ENCODE measurements at regions not wholly inside any gene's neighbourhood (a gene's known extent, or its start where the extent isn't known, plus 50 kb on each side); places are given as distances from the start of the nearest gene placed in this dataset.

- no peaks in the 10 kb centered on the region for H3K79me2 ChIP-seq (ENCODE audit: insufficient read depth, low read length)
- H3K9me3 ChIP-seq (ENCODE audit: insufficient read depth, low read depth, low read length) = no peaks in the 10 kb centered on the region
- H3K4me2 ChIP-seq (ENCODE audit: low read depth, low read length, poor library complexity, severe bottlenecking) = no peak overlapping the region
- H3K9me2 ChIP-seq (replicated peaks; ENCODE audit: low read depth, low read length) = no peaks in the 10 kb centered on the region
- H3K9ac ChIP-seq (ENCODE audit: low read depth, low read length, poor library complexity, severe bottlenecking) = no peak overlapping the region
- no peak overlapping the region for H3K4me3 ChIP-seq (ENCODE audit: low read length, poor library complexity, severe bottlenecking)
- H3F3A ChIP-seq (ENCODE audit: low read depth) = no peaks in the 10 kb centered on the region
- TF ChIP-seq EZH2phosphoT487 (IDR thresholded peaks at IDR 0.05; ENCODE audit: borderline replicate concordance) = no peak
- TF ChIP-seq, protein P1, sequence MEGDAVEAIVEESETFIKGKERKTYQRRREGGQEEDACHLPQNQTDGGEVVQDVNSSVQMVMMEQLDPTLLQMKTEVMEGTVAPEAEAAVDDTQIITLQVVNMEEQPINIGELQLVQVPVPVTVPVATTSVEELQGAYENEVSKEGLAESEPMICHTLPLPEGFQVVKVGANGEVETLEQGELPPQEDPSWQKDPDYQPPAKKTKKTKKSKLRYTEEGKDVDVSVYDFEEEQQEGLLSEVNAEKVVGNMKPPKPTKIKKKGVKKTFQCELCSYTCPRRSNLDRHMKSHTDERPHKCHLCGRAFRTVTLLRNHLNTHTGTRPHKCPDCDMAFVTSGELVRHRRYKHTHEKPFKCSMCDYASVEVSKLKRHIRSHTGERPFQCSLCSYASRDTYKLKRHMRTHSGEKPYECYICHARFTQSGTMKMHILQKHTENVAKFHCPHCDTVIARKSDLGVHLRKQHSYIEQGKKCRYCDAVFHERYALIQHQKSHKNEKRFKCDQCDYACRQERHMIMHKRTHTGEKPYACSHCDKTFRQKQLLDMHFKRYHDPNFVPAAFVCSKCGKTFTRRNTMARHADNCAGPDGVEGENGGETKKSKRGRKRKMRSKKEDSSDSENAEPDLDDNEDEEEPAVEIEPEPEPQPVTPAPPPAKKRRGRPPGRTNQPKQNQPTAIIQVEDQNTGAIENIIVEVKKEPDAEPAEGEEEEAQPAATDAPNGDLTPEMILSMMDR (conservative IDR thresholded peaks at IDR 0.05; ENCODE audit: low read length) = no peak
- no peaks in the 10 kb centered on the region for H3K4me1 ChIP-seq (ENCODE audit: insufficient read depth, low read length, poor library complexity, severe bottlenecking)
- no peaks in the 10 kb centered on the region for H3K27me3 ChIP-seq (ENCODE audit: insufficient read depth, low read length, poor library complexity, severe bottlenecking)
- H4K20me1 ChIP-seq (ENCODE audit: insufficient read depth, low read length, poor library complexity, severe bottlenecking) = no peaks in the 10 kb centered on the region
- H2AFZ ChIP-seq (ENCODE audit: low read length) = no peak overlapping the region
- no peaks in the 10 kb centered on the region for H3K36me3 ChIP-seq (ENCODE audit: insufficient read depth, low read length)
Observed at GRCh38 chr7:38060116-38060515, 117.9 kb upstream of the STARD3NL start.

DNA sequence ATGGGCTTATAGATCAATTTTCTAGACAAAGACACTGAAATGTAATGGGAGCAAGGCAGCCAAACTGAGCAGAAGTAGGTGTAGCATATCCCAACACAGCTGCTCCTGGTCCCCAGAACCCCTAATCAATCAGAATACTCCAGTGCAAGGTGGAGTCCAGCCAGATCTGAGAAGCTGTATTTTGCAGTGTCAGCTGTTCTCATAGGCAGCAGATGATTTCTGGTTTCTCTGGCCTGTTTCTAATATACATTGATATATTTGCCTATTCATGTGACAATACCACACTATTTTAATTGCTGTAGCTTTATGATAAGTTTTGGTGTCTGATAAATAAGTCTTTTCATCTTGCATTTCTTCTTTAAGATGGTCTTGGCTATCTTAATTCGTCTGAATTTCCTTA lies 117.4 kb upstream of the STARD3NL start:
- Histone ChIP-seq H3K36me3 (ENCODE audit: insufficient read depth, low read length) (no peaks in the 10 kb centered on the region), H3K79me2 (ENCODE audit: insufficient read depth, low read length) (no peaks in the 10 kb centered on the region), H4K20me1 (ENCODE audit: insufficient read depth, low read length, poor library complexity, severe bottlenecking) (no peaks in the 10 kb centered on the region), H3K27me3 (ENCODE audit: insufficient read depth, low read length, poor library complexity, severe bottlenecking) (no peaks in the 10 kb centered on the region), H3K4me1 (ENCODE audit: insufficient read depth, low read length, poor library complexity, severe bottlenecking) (no peaks in the 10 kb centered on the region), H3K4me2 (ENCODE audit: low read depth, low read length, poor library complexity, severe bottlenecking) (no peak overlapping the region), H3K4me3 (ENCODE audit: low read length, poor library complexity, severe bottlenecking) (no peak overlapping the region), H3F3A (ENCODE audit: low read depth) (no peaks in the 10 kb centered on the region), H3K9me2 (replicated peaks; ENCODE audit: low read depth, low read length) (no peaks in the 10 kb centered on the region), H2AFZ (ENCODE audit: low read length) (no peak overlapping the region), H3K9ac (ENCODE audit: low read depth, low read length, poor library complexity, severe bottlenecking) (no peak overlapping the region), H3K9me3 (ENCODE audit: insufficient read depth, low read depth, low read length) (no peaks in the 10 kb centered on the region)
- TF ChIP-seq, protein P1 (conservative IDR thresholded peaks at IDR 0.05; ENCODE audit: low read length) = no peak
- no peak for TF ChIP-seq EZH2phosphoT487 (IDR thresholded peaks at IDR 0.05; ENCODE audit: borderline replicate concordance)

GRCh38 chr7:38066391-38066790 lies 111.7 kb upstream of the STARD3NL start:
- TF ChIP-seq EZH2phosphoT487 (IDR thresholded peaks at IDR 0.05; ENCODE audit: borderline replicate concordance) = no peak
- TF ChIP-seq, protein P1 (conservative IDR thresholded peaks at IDR 0.05; ENCODE audit: low read length) = no peak
- H3K27me3 ChIP-seq (ENCODE audit: insufficient read depth, low read length, poor library complexity, severe bottlenecking) = no peaks in the 10 kb centered on the region
- no peak overlapping the region for H3K4me2 ChIP-seq (ENCODE audit: low read depth, low read length, poor library complexity, severe bottlenecking)
- no peaks in the 10 kb centered on the region for H3K4me1 ChIP-seq (ENCODE audit: insufficient read depth, low read length, poor library complexity, severe bottlenecking)
- H3K9me3 ChIP-seq (ENCODE audit: insufficient read depth, low read depth, low read length) = no peaks in the 10 kb centered on the region
- no peaks in the 10 kb centered on the region for H3K36me3 ChIP-seq (ENCODE audit: insufficient read depth, low read length)
- H3K4me3 ChIP-seq (ENCODE audit: low read length, poor library complexity, severe bottlenecking) = no peak overlapping the region
- H2AFZ ChIP-seq (ENCODE audit: low read length) = no peak overlapping the region
- no peaks in the 10 kb centered on the region for H4K20me1 ChIP-seq (ENCODE audit: insufficient read depth, low read length, poor library complexity, severe bottlenecking)
- no peaks in the 10 kb centered on the region for H3F3A ChIP-seq (ENCODE audit: low read depth)
- H3K9ac ChIP-seq (ENCODE audit: low read depth, low read length, poor library complexity, severe bottlenecking) = no peak overlapping the region
- no peaks in the 10 kb centered on the region for H3K9me2 ChIP-seq (replicated peaks; ENCODE audit: low read depth, low read length)
- no peaks in the 10 kb centered on the region for H3K79me2 ChIP-seq (ENCODE audit: insufficient read depth, low read length)
